ENCODE measurements at regions not wholly inside any gene's neighbourhood (a gene's known extent, or its start where the extent isn't known, plus 50 kb on each side); places are given as distances from the start of the nearest gene placed in this dataset.
"Not testable (repeated sequence)": the region's sequence is repeated elsewhere in the genome, so short reads cannot be mapped to it uniquely, and the experiment has no call there.

- DNase-seq: not testable (repeated sequence)
Observed at GRCh38 chr18:5830902-5831301, 64.4 kb downstream of the TMEM200C start.

DNA sequence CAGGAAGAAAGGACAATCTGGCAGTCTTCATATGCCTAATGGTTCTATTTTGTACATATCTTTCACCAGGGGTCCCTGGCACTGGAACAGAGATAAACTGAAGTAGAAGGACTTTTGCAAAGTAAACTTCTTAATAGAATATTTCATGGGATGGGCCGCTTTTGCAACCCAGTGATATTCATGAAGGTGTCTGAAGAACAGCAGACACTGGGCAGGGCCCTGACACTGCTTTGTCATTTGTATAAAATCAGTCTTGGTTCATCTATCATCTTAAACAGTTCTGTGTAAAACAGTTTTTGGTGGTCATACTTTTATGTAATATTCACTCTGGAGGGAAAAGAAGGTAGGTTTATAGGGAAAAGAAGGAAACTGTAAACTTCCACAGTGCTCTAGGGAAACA is 66.4 kb downstream of the TMEM200C start:
- no peak for DNase-seq

DNA sequence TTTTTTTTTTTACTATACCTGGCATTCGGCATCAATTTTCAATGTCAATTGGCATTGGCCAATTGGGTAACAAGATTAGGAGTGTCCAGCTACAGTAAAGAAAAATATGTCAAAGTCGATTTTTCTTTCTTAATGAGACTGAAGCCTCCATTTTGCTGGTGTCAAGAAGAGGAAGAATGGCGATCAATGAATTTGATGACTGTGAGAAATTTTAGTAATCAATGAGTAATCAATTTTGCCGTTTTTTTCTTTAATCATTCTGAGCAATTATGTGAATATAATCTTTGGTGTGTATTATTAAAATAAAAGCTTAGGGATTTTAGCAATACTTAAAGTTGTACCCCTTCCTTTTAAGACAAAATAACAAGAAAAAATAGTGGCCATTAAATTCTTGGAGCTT is 69.7 kb downstream of the TMEM200C start:
- DNase-seq: no peak

- no peak for DNase-seq
Observed at GRCh38 chr18:5824370-5824984, 70.8 kb downstream of the TMEM200C start.

DNA sequence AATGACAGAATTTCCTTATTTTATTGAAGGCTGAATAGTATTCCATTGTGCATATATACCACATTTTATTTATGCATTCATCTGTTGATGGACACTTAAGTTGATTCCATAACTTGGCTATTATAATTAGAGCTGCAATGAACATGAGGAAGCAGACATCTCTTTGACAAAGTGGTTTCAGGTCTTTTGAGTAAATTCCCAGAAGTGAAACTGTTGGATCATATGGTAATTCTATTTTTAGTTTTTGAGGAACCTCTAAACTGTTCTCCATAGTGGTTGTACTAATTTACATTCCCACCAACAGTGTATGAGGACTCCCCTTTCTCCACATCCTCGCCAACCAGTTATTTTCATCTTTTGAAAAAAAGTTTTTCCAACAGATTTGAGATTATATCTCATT is 77.5 kb downstream of the TMEM200C start:
- no peak for DNase-seq

GRCh38 chr18:5806860-5807259 is 88.5 kb downstream of the TMEM200C start:
- DNase-seq: no peak

GRCh38 chr18:5787936-5788335 is 107.4 kb downstream of the TMEM200C start:
- DNase-seq: no peak

DNA sequence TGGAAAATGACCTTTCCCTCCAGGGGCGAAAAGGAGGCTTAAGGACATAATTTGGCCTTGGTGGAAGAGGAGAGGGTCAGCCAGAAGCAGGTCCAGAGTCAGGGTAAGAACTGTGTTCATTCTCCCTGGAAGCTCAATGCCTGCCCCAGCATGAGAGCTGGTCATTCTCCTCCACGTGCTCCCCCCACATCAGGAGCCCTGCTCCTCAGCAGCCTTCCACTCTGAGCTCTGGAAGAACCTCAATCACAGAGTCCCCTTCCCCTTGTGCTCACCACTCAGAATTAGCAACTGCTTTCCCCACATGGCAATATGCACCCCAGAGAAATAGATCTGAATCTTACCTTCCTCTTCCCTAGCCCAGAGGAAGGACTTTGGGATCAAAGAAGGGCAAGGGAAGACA is 115.4 kb downstream of the TMEM200C start:
- no peak for DNase-seq

GRCh38 chr18:5772306-5773105 is 122.8 kb downstream of the TMEM200C start:
- no peak for DNase-seq

- DNase-seq: no peak
Observed at GRCh38 chr18:5771343-5771742, 124.0 kb downstream of the TMEM200C start.

GRCh38 chr18:5770176-5770575 is 125.1 kb downstream of the TMEM200C start:
- no peak for DNase-seq

DNA sequence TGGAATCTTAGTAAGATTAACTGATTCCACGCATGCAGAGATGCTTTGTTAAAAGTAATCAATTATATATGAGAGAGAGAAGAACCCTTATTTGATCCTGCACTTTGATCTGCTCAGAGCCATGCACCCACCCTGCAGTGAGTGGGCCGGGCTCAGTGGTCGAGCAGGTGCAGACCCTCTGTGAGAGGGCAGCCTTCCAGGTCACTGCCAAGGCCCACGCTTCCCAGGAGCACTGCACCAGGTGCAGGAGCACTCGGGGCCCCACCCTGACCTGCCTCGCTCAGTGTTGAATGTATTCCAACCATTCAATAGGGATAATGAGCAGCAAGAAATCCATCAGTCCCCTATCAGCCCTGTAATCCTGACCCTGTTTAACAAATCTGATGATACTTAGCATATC is 126.9 kb downstream of the TMEM200C start:
- no peak for DNase-seq

GRCh38 chr18:5759194-5759593 is 136.1 kb downstream of the TMEM200C start:
- DNase-seq: no peak

DNA sequence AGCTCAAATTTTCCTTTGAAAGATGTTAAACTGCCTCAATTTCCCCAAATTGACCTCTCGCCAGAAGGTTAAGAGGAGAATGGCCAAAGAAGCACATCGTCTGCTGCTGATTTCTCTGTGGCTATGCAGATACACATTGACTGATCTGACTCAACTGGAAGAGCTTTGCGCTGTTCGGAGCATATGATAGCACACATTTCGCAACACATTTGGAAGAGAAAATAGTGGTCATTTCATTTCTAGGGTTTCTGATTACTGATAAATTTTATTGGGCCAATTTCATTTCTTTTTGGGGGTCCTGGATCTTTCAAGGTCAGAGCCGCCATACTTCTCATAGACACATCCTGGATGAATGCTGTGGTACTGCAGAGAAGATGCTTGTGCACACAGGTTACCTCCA is 138.5 kb downstream of the TMEM200C start:
- DNase-seq: no peak

DNA sequence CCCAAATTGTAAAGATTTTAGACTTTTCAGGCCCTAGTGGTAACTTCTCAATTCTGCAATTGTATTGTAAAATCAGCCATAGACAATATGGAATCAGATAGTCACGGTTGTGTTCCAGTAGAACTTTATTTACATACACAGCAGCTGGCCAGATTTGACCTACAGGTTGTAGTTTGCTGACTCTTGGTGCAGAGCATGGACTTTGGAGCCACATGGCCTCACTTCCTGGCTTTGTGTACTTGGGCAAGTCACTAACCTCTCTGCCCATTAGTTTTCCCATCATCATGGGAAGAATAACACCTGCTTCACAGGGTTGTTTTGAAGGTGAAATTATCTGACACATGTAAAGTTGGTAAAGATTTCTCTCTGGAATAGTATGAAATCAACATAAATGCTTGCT is 147.6 kb downstream of the TMEM200C start:
- DNase-seq: no peak

GRCh38 chr18:5746844-5747243 is 148.5 kb downstream of the TMEM200C start:
- no peak for DNase-seq

GRCh38 chr18:5744659-5745058 is 150.7 kb downstream of the TMEM200C start:
- DNase-seq: no peak

GRCh38 chr18:5738526-5738925 is 156.8 kb downstream of the TMEM200C start:
- no peak for DNase-seq

GRCh38 chr18:5732318-5732717 is 163.0 kb downstream of the TMEM200C start:
- no peak for DNase-seq

DNA sequence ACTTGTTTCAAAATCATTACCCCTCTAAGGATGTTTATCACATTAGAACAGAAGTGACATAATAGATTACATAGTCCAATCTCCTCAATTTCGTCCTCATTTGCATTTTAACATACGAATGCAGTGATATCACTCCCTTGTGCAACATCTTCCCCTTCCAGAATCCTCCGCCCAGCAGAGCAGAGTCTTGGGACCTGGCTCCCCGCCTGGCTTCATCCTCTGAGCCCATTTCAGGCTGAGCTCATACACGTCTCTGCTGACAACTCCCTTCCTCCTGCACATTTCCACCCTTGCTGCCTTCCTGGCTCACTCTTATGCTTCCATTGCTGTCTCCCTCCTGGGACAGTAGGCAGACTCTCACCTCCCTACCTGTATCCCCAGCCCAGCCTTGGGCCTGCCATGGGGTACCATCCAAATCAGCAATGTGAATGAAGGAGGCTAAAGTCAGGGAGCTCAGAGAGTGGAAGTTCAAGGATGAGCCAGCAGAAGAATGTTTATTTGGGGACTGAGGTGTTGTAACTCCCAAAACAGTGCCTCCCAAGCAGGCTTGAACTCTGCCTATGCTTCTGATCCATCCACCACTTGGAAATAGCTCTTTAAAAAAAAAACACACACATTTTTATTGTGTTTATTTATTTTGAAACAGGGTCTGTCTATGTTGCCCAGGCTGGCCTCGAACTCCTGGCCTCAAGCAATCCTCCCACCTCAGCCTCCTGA is 165.2 kb downstream of the TMEM200C start:
- DNase-seq: no peak

DNA sequence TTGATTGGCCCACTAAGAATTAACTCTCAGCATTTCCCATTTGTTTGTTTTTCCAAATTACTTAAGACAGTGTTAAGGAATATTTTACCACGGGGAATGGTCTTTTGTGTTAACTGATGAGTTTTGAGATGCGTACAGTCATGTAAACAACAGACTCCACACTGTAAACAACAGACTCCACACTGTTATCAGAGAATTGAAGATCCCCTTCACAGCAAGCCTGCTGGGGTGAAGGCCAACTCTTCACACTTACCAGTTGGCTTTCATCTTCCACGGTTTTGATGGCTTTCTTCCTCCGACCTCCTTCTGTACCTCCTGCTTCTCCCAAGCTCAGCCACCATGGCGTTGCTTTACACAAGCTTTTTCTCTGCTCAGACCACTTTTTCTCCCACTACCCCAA is 166.8 kb downstream of the TMEM200C start:
- DNase-seq: no peak

DNA sequence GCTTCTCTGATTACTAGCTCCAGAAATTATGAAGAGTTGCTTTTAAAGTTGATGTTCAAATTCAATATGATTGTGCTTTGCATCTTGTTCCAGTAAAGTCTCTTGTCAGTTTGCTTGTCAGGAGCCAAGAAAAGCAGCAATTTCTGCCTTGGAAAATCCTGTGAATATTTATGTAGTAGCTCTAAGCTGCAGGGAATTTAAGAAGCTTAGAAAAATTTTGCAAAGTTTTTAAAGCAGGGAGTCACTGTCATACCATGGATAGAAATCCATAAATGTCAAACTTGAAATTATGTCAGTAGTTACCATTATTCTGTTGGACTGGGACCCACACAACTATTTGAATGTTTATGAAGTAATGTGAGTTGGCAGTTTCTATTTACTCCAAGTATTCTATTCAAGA is 169.3 kb downstream of the TMEM200C start:
- DNase-seq: no peak

DNA sequence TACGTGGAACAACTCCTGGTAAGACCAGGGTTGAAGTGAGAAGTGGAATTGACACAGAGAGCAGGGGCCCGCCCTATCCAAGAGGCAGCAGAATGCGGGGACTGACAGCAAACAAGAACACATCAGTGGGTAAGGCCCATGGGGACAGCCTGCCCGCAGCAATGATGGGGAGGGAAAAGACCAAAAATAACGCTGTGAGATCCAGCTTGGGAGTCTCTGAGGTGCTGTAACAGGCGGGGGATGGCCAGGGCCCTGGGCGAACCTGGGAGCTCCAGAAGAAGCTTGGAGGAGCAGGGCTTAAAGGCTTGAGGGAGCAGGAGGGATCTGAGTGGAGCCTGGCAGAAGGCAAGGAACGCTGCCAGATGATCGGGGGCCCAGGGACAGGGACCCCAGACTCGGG is 173.4 kb downstream of the TMEM200C start:
- DNase-seq: no peak

DNA sequence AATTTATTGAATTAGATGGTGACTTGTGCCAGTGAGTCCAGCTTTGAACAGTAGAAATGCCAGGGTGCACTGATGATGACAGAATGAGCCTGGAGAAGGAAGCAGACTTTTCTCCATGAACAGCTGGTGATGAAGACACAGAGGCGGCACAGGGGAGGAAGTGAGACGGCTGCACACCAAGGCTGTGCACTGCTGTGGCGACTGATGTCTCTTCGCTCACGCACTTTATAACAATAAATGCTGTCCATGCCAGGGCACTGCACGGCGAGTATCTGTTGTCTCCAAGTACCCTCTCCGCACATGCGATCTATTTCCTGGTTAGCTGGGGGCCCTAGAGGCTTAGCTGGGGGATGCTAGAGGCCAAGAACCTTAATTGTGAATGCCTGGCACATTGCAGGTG is 175.2 kb downstream of the TMEM200C start:
- DNase-seq: no peak
